ENCODE measurements at regions not wholly inside any gene's neighbourhood (a gene's known extent, or its start where the extent isn't known, plus 50 kb on each side); places are given as distances from the start of the nearest gene placed in this dataset.

DNA sequence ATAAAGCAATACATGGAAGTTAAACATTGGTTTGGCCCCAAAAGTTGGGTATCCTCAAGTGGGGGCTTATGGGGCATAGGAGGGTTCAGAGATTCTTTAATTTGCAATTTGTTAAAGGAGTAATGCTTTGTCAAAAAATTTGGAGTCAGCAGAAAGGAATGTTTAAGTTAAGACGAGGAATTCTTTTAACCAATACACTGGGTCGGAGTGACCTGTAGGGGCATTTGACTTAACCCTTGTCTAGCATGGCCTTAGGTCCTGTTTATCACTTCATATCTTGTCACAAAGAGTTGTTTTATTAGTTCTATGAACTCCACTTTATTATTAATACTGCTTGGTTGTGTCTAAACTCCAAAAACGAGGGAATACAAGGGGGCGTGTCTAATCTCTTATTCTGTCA, 656.1 kb upstream of the RORB start:
- Mint-ChIP-seq H3K4me3 (no peak overlapping the region), H3K9me3 (peaks cover 3% of the 10 kb centered on the region), H3K27me3 (no peaks in the 10 kb centered on the region), H3K36me3 (ENCODE audit: low read depth) (no peaks in the 10 kb centered on the region), H3K4me1 (ENCODE audit: low read depth) (no peaks in the 10 kb centered on the region), H3K27ac (no peak overlapping the region)
- intact Hi-C loops (cut with DNase I, micrococcal nuclease) = no loop called here
- POLR2A ChIA-PET = no interaction called here
- H3K9me3 ChIP-seq (ENCODE audit: control insufficient read depth in 1 of 2, insufficient read depth in 1 of 2, low read length in 2 of 2) = no peaks in the 10 kb centered on the region
- ATAC-seq (ENCODE audit: poor library complexity) = no peak
- no peaks in the 10 kb centered on the region for H3K27me3 ChIP-seq (ENCODE audit: control insufficient read depth in 1 of 2, insufficient read depth in 2 of 2, low read length in 2 of 2)
- H3K4me3 ChIP-seq (ENCODE audit: low read length) = no peak overlapping the region
- TF ChIP-seq, protein P1, sequence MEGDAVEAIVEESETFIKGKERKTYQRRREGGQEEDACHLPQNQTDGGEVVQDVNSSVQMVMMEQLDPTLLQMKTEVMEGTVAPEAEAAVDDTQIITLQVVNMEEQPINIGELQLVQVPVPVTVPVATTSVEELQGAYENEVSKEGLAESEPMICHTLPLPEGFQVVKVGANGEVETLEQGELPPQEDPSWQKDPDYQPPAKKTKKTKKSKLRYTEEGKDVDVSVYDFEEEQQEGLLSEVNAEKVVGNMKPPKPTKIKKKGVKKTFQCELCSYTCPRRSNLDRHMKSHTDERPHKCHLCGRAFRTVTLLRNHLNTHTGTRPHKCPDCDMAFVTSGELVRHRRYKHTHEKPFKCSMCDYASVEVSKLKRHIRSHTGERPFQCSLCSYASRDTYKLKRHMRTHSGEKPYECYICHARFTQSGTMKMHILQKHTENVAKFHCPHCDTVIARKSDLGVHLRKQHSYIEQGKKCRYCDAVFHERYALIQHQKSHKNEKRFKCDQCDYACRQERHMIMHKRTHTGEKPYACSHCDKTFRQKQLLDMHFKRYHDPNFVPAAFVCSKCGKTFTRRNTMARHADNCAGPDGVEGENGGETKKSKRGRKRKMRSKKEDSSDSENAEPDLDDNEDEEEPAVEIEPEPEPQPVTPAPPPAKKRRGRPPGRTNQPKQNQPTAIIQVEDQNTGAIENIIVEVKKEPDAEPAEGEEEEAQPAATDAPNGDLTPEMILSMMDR (IDR thresholded peaks at IDR 0.05) = no peak
- no peak for DNase-seq
- no peak overlapping the region for H3K27ac ChIP-seq (ENCODE audit: low read depth in 1 of 2, low read length in 2 of 2)
- H3K36me3 ChIP-seq (ENCODE audit: insufficient read depth, low read length) = no peaks in the 10 kb centered on the region
- H3K4me1 ChIP-seq (ENCODE audit: insufficient read depth, low read length) = no peaks in the 10 kb centered on the region
- CTCF ChIA-PET = no interaction called here

DNA sequence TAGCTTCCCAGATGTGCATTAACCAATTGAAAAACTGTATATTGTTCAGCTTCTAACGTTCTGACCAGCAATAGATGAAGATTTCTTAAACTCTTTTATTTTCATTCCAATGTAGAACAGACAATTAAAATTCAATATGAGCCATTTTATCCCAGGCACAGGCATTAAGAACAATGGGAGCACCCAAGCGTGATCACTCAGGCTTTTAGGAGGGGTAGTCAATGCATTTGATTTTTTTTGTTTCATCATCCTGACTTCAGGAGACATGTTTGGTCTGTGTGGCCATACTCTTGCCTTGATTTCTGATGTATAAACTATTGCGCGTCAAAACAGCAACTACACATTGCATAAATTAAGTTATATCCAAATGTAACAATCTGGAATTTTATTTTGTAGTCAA, 653.0 kb upstream of the RORB start:
- H3K36me3 Mint-ChIP-seq (ENCODE audit: low read depth) = no peaks in the 10 kb centered on the region
- H3K4me1 Mint-ChIP-seq (ENCODE audit: low read depth) = no peaks in the 10 kb centered on the region
- no peaks in the 10 kb centered on the region for H3K27me3 Mint-ChIP-seq
- peaks cover 3% of the 10 kb centered on the region for H3K9me3 Mint-ChIP-seq
- H3K4me3 Mint-ChIP-seq = no peak overlapping the region
- no peak overlapping the region for H3K4me3 ChIP-seq (ENCODE audit: low read length)
- H3K9me3 ChIP-seq (ENCODE audit: control insufficient read depth in 1 of 2, insufficient read depth in 1 of 2, low read length in 2 of 2) = peaks cover 0 to 3% of the 10 kb centered on the region in 2 experiments
- no peak overlapping the region for H3K27ac ChIP-seq (ENCODE audit: low read depth in 1 of 2, low read length in 2 of 2)
- ChIA-PET POLR2A (no interaction called here), CTCF (no interaction called here)
- intact Hi-C loops (cut with DNase I, micrococcal nuclease) = no loop called here
- H3K36me3 ChIP-seq (ENCODE audit: insufficient read depth, low read length) = no peaks in the 10 kb centered on the region
- no peak for DNase-seq
- no peaks in the 10 kb centered on the region for H3K4me1 ChIP-seq (ENCODE audit: insufficient read depth, low read length)
- no peak overlapping the region for H3K27ac Mint-ChIP-seq
- TF ChIP-seq, protein P1 (IDR thresholded peaks at IDR 0.05) = no peak
- ATAC-seq (ENCODE audit: poor library complexity) = no peak
- no peaks in the 10 kb centered on the region for H3K27me3 ChIP-seq (ENCODE audit: control insufficient read depth in 1 of 2, insufficient read depth in 2 of 2, low read length in 2 of 2)

DNA sequence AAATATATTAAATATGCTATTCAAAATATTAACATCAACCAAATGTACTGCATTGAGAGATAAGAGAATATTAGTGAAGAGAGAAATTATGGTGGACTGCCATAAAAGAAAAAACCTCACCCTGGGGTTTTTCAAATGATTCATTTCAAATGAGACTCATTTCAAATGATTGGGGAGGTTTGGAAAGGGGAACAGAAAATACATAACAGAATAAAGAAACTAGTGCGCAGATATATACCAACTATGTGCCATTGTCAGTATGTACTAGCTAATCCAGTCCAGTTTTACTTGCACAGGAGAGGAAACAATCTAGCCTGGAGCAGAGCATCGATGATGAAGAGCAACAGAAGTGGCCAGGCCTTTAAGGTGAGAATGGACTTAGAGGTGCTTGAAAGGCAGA, 651.6 kb upstream of the RORB start:
- CTCF ChIA-PET = no interaction called here
- Histone ChIP-seq H3K4me1 (ENCODE audit: insufficient read depth, low read length) (no peaks in the 10 kb centered on the region), H3K9me3 (ENCODE audit: control insufficient read depth in 1 of 2, insufficient read depth in 1 of 2, low read length in 2 of 2) (peaks cover 0 to 3% of the 10 kb centered on the region in 2 experiments), H3K27ac (ENCODE audit: low read depth in 1 of 2, low read length in 2 of 2) (no peak overlapping the region), H3K4me3 (ENCODE audit: low read length) (no peak overlapping the region), H3K36me3 (ENCODE audit: insufficient read depth, low read length) (no peaks in the 10 kb centered on the region), H3K27me3 (ENCODE audit: control insufficient read depth in 1 of 2, insufficient read depth in 2 of 2, low read length in 2 of 2) (no peaks in the 10 kb centered on the region)
- H3K9me3 Mint-ChIP-seq = peaks cover 3% of the 10 kb centered on the region
- H3K4me1 Mint-ChIP-seq (ENCODE audit: low read depth) = no peaks in the 10 kb centered on the region
- ATAC-seq (ENCODE audit: poor library complexity) = no peak
- no peaks in the 10 kb centered on the region for H3K36me3 Mint-ChIP-seq (ENCODE audit: low read depth)
- intact Hi-C loops (cut with DNase I, micrococcal nuclease) = no loop called here
- POLR2A ChIA-PET = no interaction called here
- TF ChIP-seq, protein P1 (IDR thresholded peaks at IDR 0.05) = no peak
- H3K27ac Mint-ChIP-seq = no peak overlapping the region
- no peak for DNase-seq
- no peak overlapping the region for H3K4me3 Mint-ChIP-seq
- no peaks in the 10 kb centered on the region for H3K27me3 Mint-ChIP-seq

Measured in CD4-positive, alpha-beta T cell (primary cell).